ENCODE measurements at regions not wholly inside any gene's neighbourhood (a gene's known extent, or its start where the extent isn't known, plus 50 kb on each side); places are given as distances from the start of the nearest gene placed in this dataset.

GRCh38 chr4:123023647-123024046 lies 101.2 kb upstream of the NUDT6 start:
- H4K20me1 ChIP-seq (ENCODE audit: control insufficient read depth, extremely low read depth, insufficient read depth, low read length), result no peaks in the 10 kb centered on the region

GRCh38 chr4:123024710-123025109 lies 102.3 kb upstream of the NUDT6 start:
- no peaks in the 10 kb centered on the region for H3K79me2 ChIP-seq (ENCODE audit: control insufficient read depth, insufficient read depth, low read length)
- H3K9ac ChIP-seq (ENCODE audit: control insufficient read depth, extremely low read depth, insufficient read depth, low read length), result no peak overlapping the region
- no peaks in the 10 kb centered on the region for H3K27me3 ChIP-seq (ENCODE audit: control insufficient read depth, extremely low read depth, insufficient read depth, low read length)
- FAIRE-seq (no peak), DNase-seq (ENCODE audit: low read depth, low spot score) (no peak)
- dilution Hi-C loops (cut with MboI; ENCODE audit: extremely low pct_ligation_motif_present, low sequenced_read_pairs), result no loop called here
- TF ChIP-seq CTCF (optimal IDR thresholded peaks at IDR 0.05 in 1 of 3, IDR thresholded peaks at IDR 0.05 in 1 of 3, conservative IDR thresholded peaks at IDR 0.05 in 1 of 3; ENCODE audit: extremely low read depth in 1 of 3, insufficient read depth in 2 of 3, low read length in 3 of 3) (no peak), EZH2 (IDR thresholded peaks at IDR 0.05; ENCODE audit: low read length) (no peak)
- H3K27ac ChIP-seq (ENCODE audit: control insufficient read depth, insufficient read depth, low read length), result no peak overlapping the region
- H3K4me1 ChIP-seq (ENCODE audit: control insufficient read depth, extremely low read depth, insufficient read depth, low read length), result peaks cover 10% of the 10 kb centered on the region
- no peaks in the 10 kb centered on the region for H4K20me1 ChIP-seq (ENCODE audit: control insufficient read depth, extremely low read depth, insufficient read depth, low read length)
- H3K4me2 ChIP-seq (ENCODE audit: control insufficient read depth, extremely low read depth, insufficient read depth, low read depth, low read length), result no peak overlapping the region
- H2AFZ ChIP-seq (ENCODE audit: control insufficient read depth, low read length), result no peak overlapping the region
- H3K36me3 ChIP-seq (ENCODE audit: control insufficient read depth in 2 of 2, extremely low read depth in 1 of 2, insufficient read depth in 2 of 2, low read length in 2 of 2), result no peaks in the 10 kb centered on the region
- H3K9me1 ChIP-seq (ENCODE audit: control insufficient read depth, extremely low read depth, insufficient read depth, low read length), result no peaks in the 10 kb centered on the region
- H3K4me3 ChIP-seq (ENCODE audit: control insufficient read depth in 2 of 3, extremely low read depth in 1 of 3, insufficient read depth in 2 of 3, low read depth in 1 of 3, low read length in 3 of 3), result no peak overlapping the region
- no peaks in the 10 kb centered on the region for H3K9me3 ChIP-seq (ENCODE audit: control insufficient read depth, low read depth, low read length)

More at GRCh38 chr4:123023647-123024046, 101.2 kb upstream of the NUDT6 start:
- Histone ChIP-seq H3K27me3 (ENCODE audit: control insufficient read depth, extremely low read depth, insufficient read depth, low read length) (no peaks in the 10 kb centered on the region), H3K9ac (ENCODE audit: control insufficient read depth, extremely low read depth, insufficient read depth, low read length) (no peak overlapping the region), H3K36me3 (ENCODE audit: control insufficient read depth in 2 of 2, extremely low read depth in 1 of 2, insufficient read depth in 2 of 2, low read length in 2 of 2) (no peaks in the 10 kb centered on the region), H3K9me1 (ENCODE audit: control insufficient read depth, extremely low read depth, insufficient read depth, low read length) (no peaks in the 10 kb centered on the region), H3K79me2 (ENCODE audit: control insufficient read depth, insufficient read depth, low read length) (no peaks in the 10 kb centered on the region), H2AFZ (ENCODE audit: control insufficient read depth, low read length) (no peak overlapping the region), H3K9me3 (ENCODE audit: control insufficient read depth, low read depth, low read length) (no peaks in the 10 kb centered on the region), H3K4me1 (ENCODE audit: control insufficient read depth, extremely low read depth, insufficient read depth, low read length) (peaks cover 10% of the 10 kb centered on the region), H3K27ac (ENCODE audit: control insufficient read depth, insufficient read depth, low read length) (no peak overlapping the region), H3K4me3 (ENCODE audit: control insufficient read depth in 2 of 3, extremely low read depth in 1 of 3, insufficient read depth in 2 of 3, low read depth in 1 of 3, low read length in 3 of 3) (no peak overlapping the region), H3K4me2 (ENCODE audit: control insufficient read depth, extremely low read depth, insufficient read depth, low read depth, low read length) (no peak overlapping the region)
- FAIRE-seq (no peak), DNase-seq (ENCODE audit: low read depth, low spot score) (no peak)
- TF ChIP-seq EZH2 (IDR thresholded peaks at IDR 0.05; ENCODE audit: low read length) (no peak), CTCF (optimal IDR thresholded peaks at IDR 0.05 in 1 of 3, IDR thresholded peaks at IDR 0.05 in 1 of 3, conservative IDR thresholded peaks at IDR 0.05 in 1 of 3; ENCODE audit: extremely low read depth in 1 of 3, insufficient read depth in 2 of 3, low read length in 3 of 3) (no peak)
- dilution Hi-C loops (cut with MboI; ENCODE audit: extremely low pct_ligation_motif_present, low sequenced_read_pairs), result no loop called here

Data from keratinocyte (primary cell).